ENCODE measurements at regions not wholly inside any gene's neighbourhood (a gene's known extent, or its start where the extent isn't known, plus 50 kb on each side); places are given as distances from the start of the nearest gene placed in this dataset.
"Not testable (repeated sequence)": the region's sequence is repeated elsewhere in the genome, so short reads cannot be mapped to it uniquely, and the experiment has no call there.

DNA sequence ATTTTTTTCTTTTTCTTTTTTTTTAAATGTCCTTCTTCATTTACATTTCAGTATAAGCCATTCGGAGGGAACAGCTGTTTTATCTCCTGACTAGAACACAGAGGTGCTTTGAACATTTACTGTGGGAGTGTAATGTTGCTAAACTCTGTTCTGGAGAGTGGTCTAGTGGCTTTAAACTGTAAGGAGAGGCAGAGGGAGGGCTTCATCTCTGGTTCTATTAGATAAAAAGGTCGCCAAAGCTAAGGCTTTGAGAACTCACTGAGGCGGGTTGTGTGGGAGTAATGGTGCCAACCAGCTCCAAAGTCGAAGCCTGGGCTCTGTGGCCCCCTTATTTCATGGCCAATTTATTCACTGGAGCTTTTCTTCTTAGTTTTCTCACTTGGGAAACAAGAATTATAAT is 133.2 kb downstream of the ANXA2 start:
- no peak overlapping the region for H3K27ac Mint-ChIP-seq
- POLR2A ChIA-PET: no interaction called here
- ATAC-seq (no peak), DNase-seq (no peak)
- H3K4me3 Mint-ChIP-seq: no peak overlapping the region
- H3K36me3 Mint-ChIP-seq: no peaks in the 10 kb centered on the region
- no peaks in the 10 kb centered on the region for H3K9me3 Mint-ChIP-seq
- peaks cover 4 to 21% (median 14%) of the 10 kb centered on the region in 5 donors for H3K27me3 Mint-ChIP-seq
- no peaks in the 10 kb centered on the region for H3K4me1 Mint-ChIP-seq

DNA sequence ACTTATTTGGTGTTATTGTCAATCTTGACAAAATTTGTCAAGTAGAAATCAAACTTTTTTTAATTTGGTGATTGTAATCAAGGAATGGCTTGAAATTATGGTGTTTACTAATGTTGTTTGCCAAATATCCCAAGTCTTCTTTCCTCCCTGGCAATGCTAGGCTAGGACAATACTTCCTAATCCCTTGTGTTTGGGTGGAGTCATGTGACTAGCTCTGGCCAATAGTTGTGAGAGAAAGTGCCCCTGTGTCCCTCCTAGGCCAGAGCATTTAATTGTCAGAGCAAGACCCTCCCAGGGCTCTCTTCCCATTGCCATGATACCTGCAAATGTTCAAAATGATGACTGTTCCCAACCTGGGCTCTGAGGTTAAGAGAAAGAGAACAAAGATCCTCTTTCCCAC is 132.7 kb downstream of the ANXA2 start:
- no peak for DNase-seq
- POLR2A ChIA-PET: no interaction called here
- Mint-ChIP-seq H3K4me1 (no peaks in the 10 kb centered on the region), H3K27ac (no peak overlapping the region), H3K9me3 (no peaks in the 10 kb centered on the region), H3K27me3 (peaks cover 4 to 25% (median 14%) of the 10 kb centered on the region in 5 donors), H3K4me3 (no peak overlapping the region), H3K36me3 (no peaks in the 10 kb centered on the region)
- ATAC-seq: no peak

DNA sequence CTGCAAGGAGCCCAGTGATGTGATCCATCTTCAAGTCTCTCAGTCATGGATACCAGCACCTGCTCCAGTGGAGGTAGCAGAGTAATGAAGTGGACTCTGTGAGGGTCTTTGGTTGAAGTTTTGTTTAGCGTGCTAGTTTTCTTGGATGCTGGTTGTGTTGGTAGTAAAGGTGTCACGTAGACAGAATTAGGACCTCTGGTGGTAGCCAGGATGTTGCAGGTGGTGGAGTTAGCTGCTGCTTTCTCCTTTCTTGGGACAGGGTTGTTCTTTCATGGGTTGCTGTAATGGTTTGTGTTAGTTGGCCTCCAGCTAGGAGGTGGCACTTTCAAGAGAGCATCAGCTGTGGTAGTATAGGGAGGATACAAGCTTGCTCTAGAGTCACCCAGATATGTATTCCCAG is 125.2 kb downstream of the ANXA2 start:
- no peak overlapping the region for H3K4me3 Mint-ChIP-seq
- no peaks in the 10 kb centered on the region for H3K4me1 Mint-ChIP-seq
- peaks cover 8 to 42% (median 27%) of the 10 kb centered on the region in 5 donors for H3K27me3 Mint-ChIP-seq
- DNase-seq: no peak
- POLR2A ChIA-PET: no interaction called here
- H3K9me3 Mint-ChIP-seq: peaks cover 6 to 26% (median 12%) of the 10 kb centered on the region in 9 donors
- peaks cover 0 to 32% (median 16%) of the 10 kb centered on the region in 3 donors for H3K36me3 Mint-ChIP-seq
- H3K27ac Mint-ChIP-seq: no peak overlapping the region
- ATAC-seq: no peak

DNA sequence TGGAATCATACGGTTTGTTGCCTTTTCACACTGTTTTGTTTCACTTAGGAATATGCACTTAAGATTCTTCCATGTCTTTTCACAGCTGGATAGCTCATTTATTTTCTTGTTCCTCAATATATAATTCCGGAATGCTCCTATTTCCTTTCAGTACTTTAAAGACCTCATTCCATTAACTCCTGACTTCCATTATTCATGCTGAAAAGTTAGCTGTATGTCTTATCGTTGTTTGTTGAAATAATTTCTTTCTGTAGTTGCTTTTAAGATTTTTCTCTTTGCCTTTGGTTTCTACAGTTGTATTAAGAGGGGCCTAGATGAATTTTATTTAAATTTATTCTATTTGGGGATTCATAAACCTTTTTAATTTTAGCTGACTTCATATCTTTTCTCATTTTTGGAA is 122.2 kb downstream of the ANXA2 start:
- no peak for ATAC-seq
- Mint-ChIP-seq H3K27me3 (peaks cover 8 to 44% (median 30%) of the 10 kb centered on the region in 5 donors), H3K4me1 (no peaks in the 10 kb centered on the region), H3K9me3 (peaks cover 6 to 26% (median 12%) of the 10 kb centered on the region in 9 donors), H3K27ac (no peak overlapping the region), H3K4me3 (no peak overlapping the region), H3K36me3 (peaks cover 0 to 32% (median 16%) of the 10 kb centered on the region in 3 donors)
- no peak for DNase-seq
- POLR2A ChIA-PET: no interaction called here

DNA sequence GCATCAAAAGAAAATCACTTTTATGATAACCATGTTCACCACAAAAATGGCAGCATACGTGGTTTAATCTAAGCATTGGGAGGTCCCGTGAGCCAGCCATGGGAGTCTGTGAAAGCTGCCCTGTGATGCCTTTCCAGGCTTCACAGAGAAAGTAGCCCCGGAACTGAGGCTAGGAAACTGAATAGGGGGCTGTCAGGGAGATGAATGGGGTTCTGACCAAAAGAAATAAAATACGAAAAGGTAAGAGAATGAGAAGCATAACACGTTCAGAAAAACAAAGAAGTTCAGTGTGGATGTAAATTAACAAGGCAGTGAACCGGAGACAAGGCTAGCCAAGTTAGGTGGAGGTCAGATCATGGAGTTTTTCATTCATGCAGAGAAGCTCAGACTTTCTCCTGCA is 118.9 kb downstream of the ANXA2 start:
- POLR2A ChIA-PET: no interaction called here
- Mint-ChIP-seq H3K27ac (no peak overlapping the region), H3K36me3 (peaks cover 0 to 21% (median 11%) of the 10 kb centered on the region in 3 donors), H3K27me3 (peaks cover 4 to 27% (median 20%) of the 10 kb centered on the region in 5 donors), H3K9me3 (peaks cover 6 to 21% (median 12%) of the 10 kb centered on the region in 9 donors), H3K4me1 (no peaks in the 10 kb centered on the region), H3K4me3 (no peak overlapping the region)
- no peak for ATAC-seq
- no peak for DNase-seq

DNA sequence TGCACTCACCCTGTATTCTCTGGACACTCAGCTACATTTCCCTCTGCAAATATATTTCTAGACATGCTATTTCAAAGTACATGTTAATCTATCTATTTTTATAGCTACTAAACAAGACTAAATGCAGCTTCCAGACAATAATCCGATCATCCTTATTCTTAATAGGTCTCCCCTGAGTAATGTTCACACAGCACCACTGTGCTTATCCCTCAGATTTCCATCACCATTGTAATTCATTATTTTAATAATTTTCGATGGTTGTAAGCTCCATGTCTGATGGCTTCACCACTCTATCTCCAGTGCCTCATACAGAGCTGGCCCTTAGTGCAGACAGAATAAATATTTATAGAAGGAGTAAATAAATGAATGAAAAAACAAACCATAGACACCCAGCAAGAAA is 117.5 kb downstream of the ANXA2 start:
- ATAC-seq: no peak
- no peaks in the 10 kb centered on the region for H3K4me1 Mint-ChIP-seq
- POLR2A ChIA-PET: interaction anchor here (0.5 kb wide), 1 partner anchor 1779 kb away, joined by 4 read pairs; no protein-coding TSS in a partner anchor
- H3K27me3 Mint-ChIP-seq: peaks cover 8 to 35% (median 19%) of the 10 kb centered on the region in 5 donors
- peaks cover 4 to 18% (median 8%) of the 10 kb centered on the region in 9 donors for H3K9me3 Mint-ChIP-seq
- no peak overlapping the region for H3K27ac Mint-ChIP-seq
- H3K36me3 Mint-ChIP-seq: peaks cover 0 to 18% (median 8%) of the 10 kb centered on the region in 3 donors
- DNase-seq: no peak
- no peak overlapping the region for H3K4me3 Mint-ChIP-seq

DNA sequence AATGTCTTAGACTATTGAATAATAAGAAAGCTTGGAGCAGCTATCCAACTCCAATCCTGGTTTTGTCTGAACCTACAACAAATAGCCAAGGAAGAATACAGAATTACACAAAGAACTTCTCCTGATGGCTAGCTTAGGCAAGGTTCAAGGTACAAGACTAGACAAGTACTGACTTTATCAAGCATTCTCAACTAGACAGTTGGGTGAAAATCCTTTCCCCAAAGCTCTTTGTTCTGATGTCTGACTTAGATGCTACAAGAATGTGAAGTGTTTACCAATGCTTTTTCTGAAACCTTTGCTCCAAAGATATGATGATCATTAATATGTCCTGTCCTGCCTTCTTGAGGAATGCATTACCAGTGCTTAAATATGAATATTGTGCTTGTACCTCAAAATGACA is 113.8 kb downstream of the ANXA2 start:
- Mint-ChIP-seq H3K36me3 (no peaks in the 10 kb centered on the region), H3K27me3 (peaks cover 3 to 34% (median 11%) of the 10 kb centered on the region in 5 donors), H3K27ac (no peak overlapping the region), H3K4me1 (no peaks in the 10 kb centered on the region), H3K9me3 (peaks cover 0 to 9% (median 0%) of the 10 kb centered on the region in 9 donors), H3K4me3 (no peak overlapping the region)
- DNase-seq (no peak), ATAC-seq (no peak)
- POLR2A ChIA-PET: no interaction called here

DNA sequence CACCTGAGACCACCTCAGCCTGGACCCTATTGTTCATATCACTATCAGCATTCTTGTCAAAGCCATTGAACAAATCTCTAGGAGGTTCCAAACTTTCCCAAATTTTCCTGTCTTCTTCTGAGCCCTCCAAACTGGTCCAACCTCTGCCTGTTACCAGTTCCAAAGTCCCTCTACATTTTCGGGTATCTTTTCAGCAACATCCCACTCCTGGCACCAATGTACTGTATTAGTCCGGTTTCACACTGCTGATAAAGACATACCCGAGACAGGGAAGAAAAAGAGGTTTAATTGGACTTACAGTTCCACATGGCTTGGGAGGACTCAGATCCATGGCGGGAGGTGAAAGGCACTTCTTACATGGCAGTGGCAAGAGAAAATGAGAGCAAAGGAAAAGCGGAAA is 101.9 kb downstream of the ANXA2 start:
- POLR2A ChIA-PET, H3K36me3 Mint-ChIP-seq, ATAC-seq, H3K4me3 Mint-ChIP-seq, DNase-seq, H3K4me1 Mint-ChIP-seq, H3K27ac Mint-ChIP-seq, H3K27me3 Mint-ChIP-seq: not testable (repeated sequence)
- peaks cover 0 to 14% (median 0%) of the 10 kb centered on the region in 9 donors for H3K9me3 Mint-ChIP-seq

DNA sequence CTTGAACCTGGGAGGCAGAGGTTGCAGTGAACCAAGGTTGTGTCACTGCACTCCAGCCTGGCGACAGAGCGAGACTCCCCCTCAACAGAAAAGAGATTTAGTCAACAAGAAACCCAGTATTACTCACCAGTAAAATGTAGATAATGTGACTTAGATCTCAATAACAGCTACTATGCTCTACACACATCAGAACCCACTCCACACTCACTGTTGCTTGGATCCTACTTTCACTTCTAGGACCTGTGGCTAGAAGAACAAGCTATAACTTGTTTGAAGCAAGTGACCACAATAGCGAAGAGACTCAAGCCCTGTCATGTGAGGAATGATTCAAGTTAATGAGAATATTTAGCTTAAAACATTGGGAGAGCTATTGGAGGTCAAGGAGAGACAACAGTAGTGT is 100.7 kb downstream of the ANXA2 start:
- H3K9me3 Mint-ChIP-seq: peaks cover 0 to 14% (median 0%) of the 10 kb centered on the region in 9 donors
- POLR2A ChIA-PET: no interaction called here

More for the DNA sequence above, 100.7 kb downstream of the ANXA2 start:
- no peaks in the 10 kb centered on the region for H3K4me1 Mint-ChIP-seq
- H3K36me3 Mint-ChIP-seq: no peaks in the 10 kb centered on the region
- peaks cover 0 to 9% (median 3%) of the 10 kb centered on the region in 5 donors for H3K27me3 Mint-ChIP-seq
- ATAC-seq (no peak), DNase-seq (no peak)
- no peak overlapping the region for H3K27ac Mint-ChIP-seq
- H3K4me3 Mint-ChIP-seq: no peak overlapping the region

Measured in naive thymus-derived CD8-positive, alpha-beta T cell (primary cell).